GM18858 (cell line): ENCODE measurements at regions not wholly inside any gene's neighbourhood (a gene's known extent, or its start where the extent isn't known, plus 50 kb on each side); places are given as distances from the start of the nearest gene placed in this dataset.
"Not testable (repeated sequence)": the region's sequence is repeated elsewhere in the genome, so short reads cannot be mapped to it uniquely, and the experiment has no call there.

ENCODE experiments used
- ATAC-seq: cut with Tn5 transposase; IDR thresholded peaks from one replicate; pipeline ENCODE4 v1.9.1; 2021; ENCODE audit not compliant: unreplicated experiment

GRCh38 chr18:4797002-4797685 is 342.0 kb upstream of the DLGAP1 start:
- ATAC-seq = no peak

GRCh38 chr18:4789506-4789905 is 334.4 kb upstream of the DLGAP1 start:
- ATAC-seq = no peak

GRCh38 chr18:4781873-4782272 is 326.8 kb upstream of the DLGAP1 start:
- ATAC-seq = no peak

- ATAC-seq = no peak
Observed at GRCh38 chr18:4765401-4765800, 310.3 kb upstream of the DLGAP1 start.

GRCh38 chr18:4762330-4762729 is 307.2 kb upstream of the DLGAP1 start:
- ATAC-seq = no peak

GRCh38 chr18:4758980-4759379 is 303.9 kb upstream of the DLGAP1 start:
- no peak for ATAC-seq

- ATAC-seq = peak; percentile 75
Observed at GRCh38 chr18:4755848-4756247, 300.7 kb upstream of the DLGAP1 start.

- not testable (repeated sequence) for ATAC-seq
Observed at GRCh38 chr18:4753151-4753550, 298.0 kb upstream of the DLGAP1 start.

GRCh38 chr18:4751523-4751922 is 296.4 kb upstream of the DLGAP1 start:
- ATAC-seq = no peak

GRCh38 chr18:4750393-4751346 is 295.6 kb upstream of the DLGAP1 start:
- no peak for ATAC-seq

- ATAC-seq = no peak
Observed at GRCh38 chr18:4748975-4749374, 293.9 kb upstream of the DLGAP1 start.

- ATAC-seq = no peak
Observed at GRCh38 chr18:4734903-4735302, 279.8 kb upstream of the DLGAP1 start.

GRCh38 chr18:4734021-4734420 is 278.9 kb upstream of the DLGAP1 start:
- no peak for ATAC-seq

GRCh38 chr18:4721545-4721944 is 266.4 kb upstream of the DLGAP1 start:
- ATAC-seq = no peak

GRCh38 chr18:4720518-4720917 is 265.4 kb upstream of the DLGAP1 start:
- no peak for ATAC-seq

GRCh38 chr18:4705894-4706293 is 250.8 kb upstream of the DLGAP1 start:
- no peak for ATAC-seq

- no peak for ATAC-seq
Observed at GRCh38 chr18:4704781-4705180, 249.7 kb upstream of the DLGAP1 start.

- ATAC-seq = no peak
Observed at GRCh38 chr18:4691836-4692235, 236.7 kb upstream of the DLGAP1 start.

GRCh38 chr18:4678685-4679084 is 223.6 kb upstream of the DLGAP1 start:
- not testable (repeated sequence) for ATAC-seq

- no peak for ATAC-seq
Observed at GRCh38 chr18:4677006-4677405, 221.9 kb upstream of the DLGAP1 start.

GRCh38 chr18:4672162-4672561 is 217.1 kb upstream of the DLGAP1 start:
- ATAC-seq = no peak

- ATAC-seq = no peak
Observed at GRCh38 chr18:4658804-4659203, 203.7 kb upstream of the DLGAP1 start.
